Lower lobe of right lung (tissue), 2 donors: ENCODE measurements at regions not wholly inside any gene's neighbourhood (a gene's known extent, or its start where the extent isn't known, plus 50 kb on each side); places are given as distances from the start of the nearest gene placed in this dataset.

Experiments used
- ATAC-seq, 2 donors: fragments of 200-7000 bp; cut with Tn5 transposase; one replicate each; pipeline ENCODE4 v1.9.1; 2020 to 2022; ENCODE audit warnings: mild to moderate bottlenecking in 2 of 2, moderate library complexity in 2 of 2
- DNase-seq: peaks from one replicate; pipeline ENCODE4 v3.0.0-alpha.2; 2020
- H3K27ac ChIP-seq: fragments of 200-600 bp; one replicate; pipeline ENCODE4 v1.8.0; 2022
- H3K27me3 ChIP-seq: fragments of 200-600 bp; one replicate; pipeline ENCODE4 v1.8.0; 2022; ENCODE audit warnings: low read depth
- H3K36me3 ChIP-seq: fragments of 200-600 bp; one replicate; pipeline ENCODE4 v1.8.0; 2022; ENCODE audit warnings: mild to moderate bottlenecking
- H3K4me1 ChIP-seq: fragments of 200-600 bp; one replicate; pipeline ENCODE4 v1.8.0; 2022
- H3K4me3 ChIP-seq: fragments of 200-600 bp; one replicate; pipeline ENCODE4 v1.8.0; 2022; ENCODE audit warnings: mild to moderate bottlenecking
- H3K9me3 ChIP-seq: fragments of 200-600 bp; one replicate; pipeline ENCODE4 v1.8.0; 2022
- intact Hi-C: fragments of 100-400 bp; cut with DNase I; formaldehyde crosslinking; loops from one replicate; pipeline ENCODE4 v1.11.0; 2022
- TF ChIP-seq, protein P1 (sequence below): fragments of 200-600 bp; IDR thresholded peaks from one replicate; pipeline ENCODE4 v1.8.0; 2022; ENCODE audit warnings: antibody characterized with exemption, mild to moderate bottlenecking
- donor health status: DM: no; HTN: yes; CAD: no; lungs with severe emphysema.

GRCh38 chr2:118348380-118349034, 260.2 kb downstream of the INSIG2 start:
- Histone ChIP-seq H3K27ac (no peak overlapping the region), H3K36me3 (no peaks in the 10 kb centered on the region), H3K4me1 (no peaks in the 10 kb centered on the region), H3K9me3 (no peaks in the 10 kb centered on the region), H3K4me3 (no peak overlapping the region), H3K27me3 (no peaks in the 10 kb centered on the region)
- TF ChIP-seq, protein P1, sequence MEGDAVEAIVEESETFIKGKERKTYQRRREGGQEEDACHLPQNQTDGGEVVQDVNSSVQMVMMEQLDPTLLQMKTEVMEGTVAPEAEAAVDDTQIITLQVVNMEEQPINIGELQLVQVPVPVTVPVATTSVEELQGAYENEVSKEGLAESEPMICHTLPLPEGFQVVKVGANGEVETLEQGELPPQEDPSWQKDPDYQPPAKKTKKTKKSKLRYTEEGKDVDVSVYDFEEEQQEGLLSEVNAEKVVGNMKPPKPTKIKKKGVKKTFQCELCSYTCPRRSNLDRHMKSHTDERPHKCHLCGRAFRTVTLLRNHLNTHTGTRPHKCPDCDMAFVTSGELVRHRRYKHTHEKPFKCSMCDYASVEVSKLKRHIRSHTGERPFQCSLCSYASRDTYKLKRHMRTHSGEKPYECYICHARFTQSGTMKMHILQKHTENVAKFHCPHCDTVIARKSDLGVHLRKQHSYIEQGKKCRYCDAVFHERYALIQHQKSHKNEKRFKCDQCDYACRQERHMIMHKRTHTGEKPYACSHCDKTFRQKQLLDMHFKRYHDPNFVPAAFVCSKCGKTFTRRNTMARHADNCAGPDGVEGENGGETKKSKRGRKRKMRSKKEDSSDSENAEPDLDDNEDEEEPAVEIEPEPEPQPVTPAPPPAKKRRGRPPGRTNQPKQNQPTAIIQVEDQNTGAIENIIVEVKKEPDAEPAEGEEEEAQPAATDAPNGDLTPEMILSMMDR: no peak
- intact Hi-C loops: no loop called here
- no peak for DNase-seq
- ATAC-seq: no peak

DNA sequence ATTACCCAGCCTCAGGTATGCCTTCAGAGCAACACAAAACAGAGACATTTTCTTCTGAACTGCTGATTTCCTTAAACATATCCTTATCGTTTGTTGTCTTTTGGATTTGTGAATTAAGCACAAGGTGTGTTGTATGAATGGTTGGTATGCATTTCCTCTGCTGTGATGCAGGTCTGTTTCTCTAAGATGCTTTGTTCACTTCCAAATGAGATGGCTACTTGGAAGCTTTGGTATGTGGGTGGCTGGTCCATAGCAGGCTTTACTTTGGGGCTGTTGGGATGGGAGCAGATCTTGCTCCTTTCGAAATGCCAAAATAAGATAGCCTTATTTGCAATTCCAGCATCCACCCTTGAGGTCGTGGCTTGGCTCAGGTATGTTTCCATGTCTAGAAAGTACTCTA, 257.2 kb downstream of the INSIG2 start:
- ATAC-seq: no peak
- Histone ChIP-seq H3K4me1 (no peaks in the 10 kb centered on the region), H3K36me3 (no peaks in the 10 kb centered on the region), H3K4me3 (no peak overlapping the region), H3K27ac (no peak overlapping the region), H3K9me3 (no peaks in the 10 kb centered on the region), H3K27me3 (no peaks in the 10 kb centered on the region)
- intact Hi-C loops: no loop called here
- no peak for DNase-seq
- TF ChIP-seq, protein P1: no peak

GRCh38 chr2:118340103-118340502, 251.8 kb downstream of the INSIG2 start:
- no peak overlapping the region for H3K4me3 ChIP-seq
- H3K27me3 ChIP-seq: no peaks in the 10 kb centered on the region
- H3K9me3 ChIP-seq: no peaks in the 10 kb centered on the region
- H3K36me3 ChIP-seq: no peaks in the 10 kb centered on the region
- no peaks in the 10 kb centered on the region for H3K4me1 ChIP-seq
- intact Hi-C loops: no loop called here
- no peak overlapping the region for H3K27ac ChIP-seq
- ATAC-seq: no peak
- TF ChIP-seq, protein P1: no peak
- no peak for DNase-seq

- intact Hi-C loops: no loop called here
- Histone ChIP-seq H3K27ac (no peak overlapping the region), H3K9me3 (no peaks in the 10 kb centered on the region), H3K4me3 (no peak overlapping the region), H3K4me1 (no peaks in the 10 kb centered on the region), H3K27me3 (no peaks in the 10 kb centered on the region), H3K36me3 (no peaks in the 10 kb centered on the region)
- no peak for ATAC-seq
- TF ChIP-seq, protein P1: no peak
- DNase-seq: no peak
These were observed 251.1 kb downstream of the INSIG2 start for GRCh38 chr2:118339386-118339785.

DNA sequence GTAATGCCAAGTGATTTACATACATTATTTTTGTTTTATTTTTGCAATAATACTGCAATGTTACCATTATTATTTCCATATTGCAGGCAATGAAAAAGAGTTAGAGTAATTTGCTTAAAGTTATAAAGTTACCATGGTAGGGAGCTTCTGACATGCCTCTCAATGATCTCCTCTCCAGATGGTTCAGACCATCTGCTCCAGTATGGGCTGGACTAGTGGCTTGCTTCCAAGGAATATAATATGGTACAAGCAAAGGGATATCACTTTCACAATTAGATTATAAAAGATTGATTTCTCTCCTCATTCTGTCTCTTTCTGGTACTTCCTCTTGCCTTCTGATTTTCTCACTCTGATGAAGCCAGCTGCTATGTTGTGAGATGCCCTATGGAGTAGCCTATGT, 245.4 kb downstream of the INSIG2 start:
- H3K36me3 ChIP-seq: no peaks in the 10 kb centered on the region
- ATAC-seq: no peak
- H3K27ac ChIP-seq: no peak overlapping the region
- TF ChIP-seq, protein P1: no peak
- H3K4me1 ChIP-seq: no peaks in the 10 kb centered on the region
- intact Hi-C loops: no loop called here
- H3K27me3 ChIP-seq: no peaks in the 10 kb centered on the region
- H3K9me3 ChIP-seq: no peaks in the 10 kb centered on the region
- H3K4me3 ChIP-seq: no peak overlapping the region
- DNase-seq: no peak
